ENCODE measurements at regions not wholly inside any gene's neighbourhood (a gene's known extent, or its start where the extent isn't known, plus 50 kb on each side); places are given as distances from the start of the nearest gene placed in this dataset.

- Histone ChIP-seq H3K4me1 (no peaks in the 10 kb centered on the region), H3K4me3 (no peak overlapping the region), H3K27ac (no peak overlapping the region), H3K36me3 (no peaks in the 10 kb centered on the region), H3K9me3 (no peaks in the 10 kb centered on the region), H3K27me3 (no peaks in the 10 kb centered on the region)
- TF ChIP-seq, protein P1, sequence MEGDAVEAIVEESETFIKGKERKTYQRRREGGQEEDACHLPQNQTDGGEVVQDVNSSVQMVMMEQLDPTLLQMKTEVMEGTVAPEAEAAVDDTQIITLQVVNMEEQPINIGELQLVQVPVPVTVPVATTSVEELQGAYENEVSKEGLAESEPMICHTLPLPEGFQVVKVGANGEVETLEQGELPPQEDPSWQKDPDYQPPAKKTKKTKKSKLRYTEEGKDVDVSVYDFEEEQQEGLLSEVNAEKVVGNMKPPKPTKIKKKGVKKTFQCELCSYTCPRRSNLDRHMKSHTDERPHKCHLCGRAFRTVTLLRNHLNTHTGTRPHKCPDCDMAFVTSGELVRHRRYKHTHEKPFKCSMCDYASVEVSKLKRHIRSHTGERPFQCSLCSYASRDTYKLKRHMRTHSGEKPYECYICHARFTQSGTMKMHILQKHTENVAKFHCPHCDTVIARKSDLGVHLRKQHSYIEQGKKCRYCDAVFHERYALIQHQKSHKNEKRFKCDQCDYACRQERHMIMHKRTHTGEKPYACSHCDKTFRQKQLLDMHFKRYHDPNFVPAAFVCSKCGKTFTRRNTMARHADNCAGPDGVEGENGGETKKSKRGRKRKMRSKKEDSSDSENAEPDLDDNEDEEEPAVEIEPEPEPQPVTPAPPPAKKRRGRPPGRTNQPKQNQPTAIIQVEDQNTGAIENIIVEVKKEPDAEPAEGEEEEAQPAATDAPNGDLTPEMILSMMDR (IDR thresholded peaks at IDR 0.05): no peak
- no peak for TF ChIP-seq POLR2A (IDR thresholded peaks at IDR 0.05)
- DNase-seq: no peak
- intact Hi-C loops (cut with DNase I; ENCODE audit: low total_unique reads): no loop called here
These were observed 159.9 kb upstream of the ACVR2A start for GRCh38 chr2:147684903-147685302.

DNA sequence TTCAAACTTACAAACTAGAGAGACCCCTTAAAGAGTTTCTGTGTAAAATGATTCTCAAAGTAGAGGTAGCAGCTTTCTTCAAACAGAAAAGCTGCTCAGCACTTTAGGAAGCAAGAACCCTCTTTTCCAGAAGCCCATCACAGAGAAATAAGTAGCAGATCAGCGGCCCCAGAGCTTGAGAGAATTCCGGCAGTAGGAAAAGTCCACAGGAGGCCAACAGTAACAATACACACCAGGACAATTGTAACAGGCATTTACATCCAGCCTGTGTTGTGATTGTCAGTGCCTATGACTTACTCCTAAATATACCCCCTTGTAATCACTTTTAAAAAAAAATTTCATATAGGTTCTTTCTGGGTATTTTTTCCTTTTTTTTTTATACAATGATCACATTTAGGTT is 161.4 kb upstream of the ACVR2A start:
- Histone ChIP-seq H3K9me3 (no peaks in the 10 kb centered on the region), H3K27me3 (no peaks in the 10 kb centered on the region), H3K4me1 (no peaks in the 10 kb centered on the region), H3K27ac (no peak overlapping the region), H3K4me3 (no peak overlapping the region), H3K36me3 (no peaks in the 10 kb centered on the region)
- intact Hi-C loops (cut with DNase I; ENCODE audit: low total_unique reads): no loop called here
- TF ChIP-seq, protein P1 (IDR thresholded peaks at IDR 0.05): no peak
- TF ChIP-seq POLR2A (IDR thresholded peaks at IDR 0.05): no peak
- DNase-seq: no peak

DNA sequence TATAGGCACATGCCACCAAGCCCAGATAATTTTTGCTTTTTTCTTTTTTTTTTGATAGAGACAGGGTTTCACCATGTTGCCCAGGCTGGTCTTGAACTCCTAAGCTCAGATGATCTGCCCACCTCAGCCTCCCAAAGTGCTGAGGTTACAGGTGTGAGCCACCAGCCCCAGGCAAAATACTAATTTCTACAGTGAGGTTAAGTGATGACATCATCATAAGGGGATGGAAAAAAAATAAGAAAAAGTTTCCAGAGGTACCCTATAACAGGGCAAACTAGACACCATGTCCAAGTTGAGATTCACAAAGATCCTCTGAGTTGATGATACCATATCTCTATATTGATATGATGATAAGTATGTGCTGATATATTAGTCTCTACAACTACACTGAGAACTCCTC is 163.7 kb upstream of the ACVR2A start:
- no peak for TF ChIP-seq POLR2A (IDR thresholded peaks at IDR 0.05)
- TF ChIP-seq, protein P1 (IDR thresholded peaks at IDR 0.05): no peak
- H3K27me3 ChIP-seq: no peaks in the 10 kb centered on the region
- intact Hi-C loops (cut with DNase I; ENCODE audit: low total_unique reads): no loop called here
- H3K27ac ChIP-seq: no peak overlapping the region
- no peaks in the 10 kb centered on the region for H3K4me1 ChIP-seq
- H3K9me3 ChIP-seq: no peaks in the 10 kb centered on the region
- H3K36me3 ChIP-seq: no peaks in the 10 kb centered on the region
- no peak for DNase-seq
- no peak overlapping the region for H3K4me3 ChIP-seq

DNA sequence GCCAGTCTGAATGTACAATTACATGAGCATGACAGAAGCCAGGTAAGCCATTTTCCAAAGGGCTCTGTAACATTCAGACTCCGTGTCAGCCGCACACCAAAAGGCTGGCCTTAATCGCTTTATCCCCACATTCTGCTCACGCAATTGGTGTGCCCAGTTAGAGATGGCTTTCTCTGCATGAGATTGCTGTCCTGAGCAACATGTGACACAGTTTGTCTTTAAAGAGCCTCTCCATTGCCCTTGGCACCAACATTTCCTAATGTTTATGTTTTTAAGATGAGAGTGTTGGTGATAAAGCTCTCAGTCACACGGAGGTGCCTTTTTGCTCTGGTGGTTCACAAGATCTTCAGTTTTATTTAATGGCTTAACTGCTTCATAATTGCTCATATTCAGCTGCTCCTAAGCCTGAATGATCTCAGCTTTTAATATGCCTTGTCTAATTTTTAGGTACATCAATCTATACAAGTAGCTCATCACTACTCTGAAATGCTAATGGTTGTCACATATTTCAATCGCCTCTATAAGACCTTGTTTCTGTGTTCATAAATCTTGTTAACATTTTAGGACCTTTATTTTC is 164.8 kb upstream of the ACVR2A start:
- TF ChIP-seq POLR2A (IDR thresholded peaks at IDR 0.05): no peak
- TF ChIP-seq, protein P1 (IDR thresholded peaks at IDR 0.05): no peak
- DNase-seq: no peak
- Histone ChIP-seq H3K36me3 (no peaks in the 10 kb centered on the region), H3K4me1 (no peaks in the 10 kb centered on the region), H3K4me3 (no peak overlapping the region), H3K9me3 (no peaks in the 10 kb centered on the region), H3K27ac (no peak overlapping the region), H3K27me3 (no peaks in the 10 kb centered on the region)
- intact Hi-C loops (cut with DNase I; ENCODE audit: low total_unique reads): no loop called here

DNA sequence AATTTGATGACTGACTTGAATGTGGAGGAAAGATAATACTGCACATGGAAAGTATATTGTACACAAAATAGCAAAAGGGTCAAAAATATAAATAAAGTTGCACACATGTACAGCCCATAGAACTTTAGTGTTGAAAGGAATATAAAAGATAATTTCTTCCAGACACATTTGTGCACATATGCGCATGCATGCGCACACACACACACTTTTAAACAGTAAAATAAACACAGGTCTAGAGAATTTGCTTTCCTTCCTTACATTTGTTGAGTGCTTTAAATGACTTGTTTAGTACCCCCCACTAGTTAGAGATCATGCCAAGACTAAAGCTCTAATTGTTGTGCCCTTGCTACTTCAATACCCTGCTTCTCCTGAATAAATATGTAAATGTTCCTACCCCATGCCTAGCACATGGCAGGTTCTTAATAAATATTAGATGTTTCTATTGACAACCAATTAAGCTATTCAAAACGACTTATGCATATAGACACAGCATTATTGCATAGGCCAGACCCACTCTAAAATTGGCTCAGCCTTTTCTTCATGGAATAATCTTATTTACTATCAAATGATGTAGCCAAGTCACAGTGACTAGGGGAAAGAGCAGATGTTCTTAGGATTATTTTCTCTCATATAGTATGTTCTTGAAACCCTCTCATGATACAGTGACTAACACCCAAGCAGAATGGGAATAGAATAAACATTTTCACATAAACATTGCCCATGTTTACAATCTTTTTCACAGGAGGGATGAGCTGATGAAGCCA is 165.5 kb upstream of the ACVR2A start:
- Histone ChIP-seq H3K36me3 (no peaks in the 10 kb centered on the region), H3K4me3 (no peak overlapping the region), H3K27ac (no peak overlapping the region), H3K4me1 (no peaks in the 10 kb centered on the region), H3K27me3 (no peaks in the 10 kb centered on the region), H3K9me3 (no peaks in the 10 kb centered on the region)
- intact Hi-C loops (cut with DNase I; ENCODE audit: low total_unique reads): no loop called here
- no peak for DNase-seq
- no peak for TF ChIP-seq POLR2A (IDR thresholded peaks at IDR 0.05)
- TF ChIP-seq, protein P1 (IDR thresholded peaks at IDR 0.05): no peak

Measured in uterus (tissue), 3 donors.